Breast epithelium (tissue), 3 donors: ENCODE measurements at regions not wholly inside any gene's neighbourhood (a gene's known extent, or its start where the extent isn't known, plus 50 kb on each side); places are given as distances from the start of the nearest gene placed in this dataset.

Experiments
- POLR2A ChIP-seq: fragments of 450-650 bp; IDR thresholded peaks from one replicate; pipeline ENCODE4 v1.6.1; 2016; ENCODE audit warnings: antibody characterized with exemption, mild to moderate bottlenecking, moderate library complexity
- POLR2AphosphoS5 ChIP-seq, 3 donors: sonication (generic); formaldehyde crosslinking; IDR thresholded peaks; one replicate each; pipeline ENCODE4 v1.6.1; 2017; ENCODE audit warnings: antibody characterized with exemption in 3 of 3
- TF ChIP-seq, protein P1 (sequence below), 3 donors: fragments of 450-650 bp; IDR thresholded peaks; one replicate each; pipeline ENCODE4 v1.5.1; 2016 to 2017; ENCODE audit warnings: antibody characterized with exemption in 3 of 3, mild to moderate bottlenecking in 3 of 3, moderate library complexity in 3 of 3

GRCh38 chr13:63129995-63130394, 1714.3 kb upstream of the PCDH20 start:
- TF ChIP-seq POLR2A, result no peak
- TF ChIP-seq, protein P1, sequence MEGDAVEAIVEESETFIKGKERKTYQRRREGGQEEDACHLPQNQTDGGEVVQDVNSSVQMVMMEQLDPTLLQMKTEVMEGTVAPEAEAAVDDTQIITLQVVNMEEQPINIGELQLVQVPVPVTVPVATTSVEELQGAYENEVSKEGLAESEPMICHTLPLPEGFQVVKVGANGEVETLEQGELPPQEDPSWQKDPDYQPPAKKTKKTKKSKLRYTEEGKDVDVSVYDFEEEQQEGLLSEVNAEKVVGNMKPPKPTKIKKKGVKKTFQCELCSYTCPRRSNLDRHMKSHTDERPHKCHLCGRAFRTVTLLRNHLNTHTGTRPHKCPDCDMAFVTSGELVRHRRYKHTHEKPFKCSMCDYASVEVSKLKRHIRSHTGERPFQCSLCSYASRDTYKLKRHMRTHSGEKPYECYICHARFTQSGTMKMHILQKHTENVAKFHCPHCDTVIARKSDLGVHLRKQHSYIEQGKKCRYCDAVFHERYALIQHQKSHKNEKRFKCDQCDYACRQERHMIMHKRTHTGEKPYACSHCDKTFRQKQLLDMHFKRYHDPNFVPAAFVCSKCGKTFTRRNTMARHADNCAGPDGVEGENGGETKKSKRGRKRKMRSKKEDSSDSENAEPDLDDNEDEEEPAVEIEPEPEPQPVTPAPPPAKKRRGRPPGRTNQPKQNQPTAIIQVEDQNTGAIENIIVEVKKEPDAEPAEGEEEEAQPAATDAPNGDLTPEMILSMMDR (IDR thresholded peaks at IDR 0.05), result no peak
- TF ChIP-seq POLR2AphosphoS5 (IDR thresholded peaks at IDR 0.05), result no peak
